OCI-LY7 (cell line): ENCODE measurements at regions not wholly inside any gene's neighbourhood (a gene's known extent, or its start where the extent isn't known, plus 50 kb on each side); places are given as distances from the start of the nearest gene placed in this dataset.

ENCODE experiments used
- CTCF ChIP-seq: fragments of 200-600 bp; sonication (generic); conservative IDR thresholded peaks from 2 replicates; pipeline ENCODE4 v1.5.1; 2014; ENCODE audit warnings: mild to moderate bottlenecking, antibody characterized with exemption, low read length, moderate library complexity, mixed read lengths
- EZH2phosphoT487 ChIP-seq: fragments of 200-600 bp; sonication (generic); IDR thresholded peaks from 2 replicates; pipeline ENCODE4 v1.6.1; 2018; ENCODE audit warnings: low read depth, borderline replicate concordance, mild to moderate bottlenecking, mixed run types, antibody characterized with exemption, low read length, moderate library complexity, mixed read lengths

GRCh38 chr5:18811661-18812060 is 1176.3 kb downstream of the CDH18 start:
- TF ChIP-seq CTCF (no peak), EZH2phosphoT487 (no peak)
